ENCODE measurements at regions not wholly inside any gene's neighbourhood (a gene's known extent, or its start where the extent isn't known, plus 50 kb on each side); places are given as distances from the start of the nearest gene placed in this dataset.

DNA sequence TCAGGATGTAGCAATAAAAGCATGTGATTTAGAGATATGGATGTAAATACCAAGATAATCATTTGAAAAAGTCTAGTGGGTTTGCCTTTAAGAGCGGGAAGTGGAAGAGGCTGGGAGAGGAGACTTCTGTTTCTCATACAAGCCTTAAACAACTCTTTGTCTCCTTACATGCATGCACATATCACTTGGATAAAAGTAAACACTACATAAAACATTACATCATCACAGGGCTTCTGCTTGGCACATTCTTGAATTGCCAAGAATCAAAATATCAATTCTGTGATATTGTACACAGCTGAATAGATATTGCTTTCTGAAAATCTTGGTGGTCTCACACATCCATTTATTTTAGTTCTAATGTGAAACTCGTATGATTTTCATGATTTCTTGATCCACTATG lies 57.6 kb downstream of the FOXD1 start:
- TF ChIP-seq POLR2A (IDR thresholded peaks at IDR 0.05; ENCODE audit: low read depth, low read length) (no peak), MAFK (IDR thresholded peaks at IDR 0.05; ENCODE audit: low read depth, low read length) (no peak), MXI1 (IDR thresholded peaks at IDR 0.05; ENCODE audit: borderline replicate concordance, low read depth, low read length) (no peak)
- TF ChIP-seq, protein P1, sequence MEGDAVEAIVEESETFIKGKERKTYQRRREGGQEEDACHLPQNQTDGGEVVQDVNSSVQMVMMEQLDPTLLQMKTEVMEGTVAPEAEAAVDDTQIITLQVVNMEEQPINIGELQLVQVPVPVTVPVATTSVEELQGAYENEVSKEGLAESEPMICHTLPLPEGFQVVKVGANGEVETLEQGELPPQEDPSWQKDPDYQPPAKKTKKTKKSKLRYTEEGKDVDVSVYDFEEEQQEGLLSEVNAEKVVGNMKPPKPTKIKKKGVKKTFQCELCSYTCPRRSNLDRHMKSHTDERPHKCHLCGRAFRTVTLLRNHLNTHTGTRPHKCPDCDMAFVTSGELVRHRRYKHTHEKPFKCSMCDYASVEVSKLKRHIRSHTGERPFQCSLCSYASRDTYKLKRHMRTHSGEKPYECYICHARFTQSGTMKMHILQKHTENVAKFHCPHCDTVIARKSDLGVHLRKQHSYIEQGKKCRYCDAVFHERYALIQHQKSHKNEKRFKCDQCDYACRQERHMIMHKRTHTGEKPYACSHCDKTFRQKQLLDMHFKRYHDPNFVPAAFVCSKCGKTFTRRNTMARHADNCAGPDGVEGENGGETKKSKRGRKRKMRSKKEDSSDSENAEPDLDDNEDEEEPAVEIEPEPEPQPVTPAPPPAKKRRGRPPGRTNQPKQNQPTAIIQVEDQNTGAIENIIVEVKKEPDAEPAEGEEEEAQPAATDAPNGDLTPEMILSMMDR (conservative IDR thresholded peaks at IDR 0.05; ENCODE audit: low read depth, low read length) = no peak
- TF ChIP-seq, protein P2, sequence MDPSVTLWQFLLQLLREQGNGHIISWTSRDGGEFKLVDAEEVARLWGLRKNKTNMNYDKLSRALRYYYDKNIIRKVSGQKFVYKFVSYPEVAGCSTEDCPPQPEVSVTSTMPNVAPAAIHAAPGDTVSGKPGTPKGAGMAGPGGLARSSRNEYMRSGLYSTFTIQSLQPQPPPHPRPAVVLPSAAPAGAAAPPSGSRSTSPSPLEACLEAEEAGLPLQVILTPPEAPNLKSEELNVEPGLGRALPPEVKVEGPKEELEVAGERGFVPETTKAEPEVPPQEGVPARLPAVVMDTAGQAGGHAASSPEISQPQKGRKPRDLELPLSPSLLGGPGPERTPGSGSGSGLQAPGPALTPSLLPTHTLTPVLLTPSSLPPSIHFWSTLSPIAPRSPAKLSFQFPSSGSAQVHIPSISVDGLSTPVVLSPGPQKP (IDR thresholded peaks at IDR 0.05; ENCODE audit: borderline replicate concordance, low read depth, low read length) = no peak
- TF ChIP-seq, protein P3, sequence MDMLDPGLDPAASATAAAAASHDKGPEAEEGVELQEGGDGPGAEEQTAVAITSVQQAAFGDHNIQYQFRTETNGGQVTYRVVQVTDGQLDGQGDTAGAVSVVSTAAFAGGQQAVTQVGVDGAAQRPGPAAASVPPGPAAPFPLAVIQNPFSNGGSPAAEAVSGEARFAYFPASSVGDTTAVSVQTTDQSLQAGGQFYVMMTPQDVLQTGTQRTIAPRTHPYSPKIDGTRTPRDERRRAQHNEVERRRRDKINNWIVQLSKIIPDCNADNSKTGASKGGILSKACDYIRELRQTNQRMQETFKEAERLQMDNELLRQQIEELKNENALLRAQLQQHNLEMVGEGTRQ (IDR thresholded peaks at IDR 0.05; ENCODE audit: low read depth, low read length) = no peak

Data from IMR-90 (cell line).